Activated CD4-positive, alpha-beta T cell treated with anti-CD3 and anti-CD28 coated beads for 36 hours (primary cell): ENCODE measurements at regions not wholly inside any gene's neighbourhood (a gene's known extent, or its start where the extent isn't known, plus 50 kb on each side); places are given as distances from the start of the nearest gene placed in this dataset.

Experiments used
- ATAC-seq: fragments of 200-7000 bp; cut with Tn5 transposase; one replicate; pipeline ENCODE4 v1.10.0; 2021; ENCODE audit warnings: mild to moderate bottlenecking, moderate library complexity
- CTCF ChIA-PET: fragments of 350-600 bp; sonication (Branson Sonifier 250); formaldehyde crosslinking; loops from one replicate; lab custom pipeline; 2021; ENCODE audit warnings: antibody characterized with exemption; lab: Charles Lee
- POLR2A ChIA-PET: fragments of 350-600 bp; sonication (Branson Sonifier 250); formaldehyde crosslinking; loops from one replicate; lab custom pipeline; 2021; ENCODE audit warnings: antibody characterized with exemption, inconsistent platforms; lab: Charles Lee
- DNase-seq: peaks from one replicate; pipeline ENCODE4 v3.0.0-alpha.2; 2020
- H3K27ac Mint-ChIP-seq: one replicate; pipeline ENCODE4 v1.8.0; 2021; ENCODE audit warnings: mixed read lengths
- H3K27me3 Mint-ChIP-seq: one replicate; pipeline ENCODE4 v1.8.0; 2021; ENCODE audit warnings: mixed read lengths
- H3K36me3 Mint-ChIP-seq: one replicate; pipeline ENCODE4 v1.8.0; 2021; ENCODE audit warnings: low read depth, mixed read lengths
- H3K4me1 Mint-ChIP-seq: one replicate; pipeline ENCODE4 v1.8.0; 2021; ENCODE audit warnings: mixed read lengths
- H3K4me3 Mint-ChIP-seq: one replicate; pipeline ENCODE4 v1.8.0; 2021; ENCODE audit warnings: mild to moderate bottlenecking, moderate library complexity, mixed read lengths
- H3K9me3 Mint-ChIP-seq: one replicate; pipeline ENCODE4 v1.8.0; 2021; ENCODE audit warnings: low read depth, mixed read lengths
- intact Hi-C, 2 experiments: fragments of 100-400 bp; cut with DNase I in 1 of 2; cut with micrococcal nuclease in 1 of 2; formaldehyde crosslinking; loops; one replicate each; pipeline versions ENCODE4 v1.14.2 to v1.15.1; 2022 to 2024; cut with DNase I, micrococcal nuclease

GRCh38 chr20:11790046-11790445 is 127.6 kb upstream of the BTBD3 start:
- DNase-seq (no peak), ATAC-seq (no peak)
- Mint-ChIP-seq H3K27me3 (no peaks in the 10 kb centered on the region), H3K27ac (no peak overlapping the region), H3K9me3 (no peaks in the 10 kb centered on the region), H3K4me1 (no peaks in the 10 kb centered on the region), H3K36me3 (no peaks in the 10 kb centered on the region), H3K4me3 (no peak overlapping the region)
- intact Hi-C loops = no loop called here
- ChIA-PET CTCF (no interaction called here), POLR2A (no interaction called here)

DNA sequence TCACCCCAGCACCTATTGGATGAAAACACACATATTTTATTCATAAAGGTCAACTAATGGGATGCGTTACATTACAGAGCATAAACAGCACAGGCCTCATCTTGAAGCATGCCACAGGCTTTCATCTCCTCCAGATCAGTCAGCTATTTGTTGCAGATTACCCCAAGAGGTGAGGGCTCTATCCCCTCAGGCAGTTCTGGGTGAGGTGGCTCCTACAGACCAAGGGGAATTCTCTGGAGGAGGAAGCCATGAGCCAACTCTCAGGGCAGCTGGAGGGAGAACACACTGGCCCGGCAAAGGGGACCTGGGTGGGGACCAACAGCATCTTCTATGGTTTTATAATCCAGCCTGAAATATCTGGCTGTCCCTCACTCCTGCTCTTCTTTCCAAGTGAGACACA is 126.4 kb upstream of the BTBD3 start:
- peaks cover 2% of the 10 kb centered on the region for H3K9me3 Mint-ChIP-seq
- CTCF ChIA-PET = no interaction called here
- H3K4me3 Mint-ChIP-seq = no peak overlapping the region
- no peaks in the 10 kb centered on the region for H3K36me3 Mint-ChIP-seq
- DNase-seq (no peak), ATAC-seq (no peak)
- POLR2A ChIA-PET = no interaction called here
- no peaks in the 10 kb centered on the region for H3K27me3 Mint-ChIP-seq
- no peaks in the 10 kb centered on the region for H3K4me1 Mint-ChIP-seq
- no peak overlapping the region for H3K27ac Mint-ChIP-seq
- intact Hi-C loops = no loop called here

- ATAC-seq (no peak), DNase-seq (no peak)
- no peak overlapping the region for H3K4me3 Mint-ChIP-seq
- no peaks in the 10 kb centered on the region for H3K36me3 Mint-ChIP-seq
- no peaks in the 10 kb centered on the region for H3K4me1 Mint-ChIP-seq
- intact Hi-C loops = no loop called here
- CTCF ChIA-PET = no interaction called here
- no peaks in the 10 kb centered on the region for H3K27me3 Mint-ChIP-seq
- POLR2A ChIA-PET = no interaction called here
- peaks cover 2% of the 10 kb centered on the region for H3K9me3 Mint-ChIP-seq
- no peak overlapping the region for H3K27ac Mint-ChIP-seq
Measured at GRCh38 chr20:11791835-11792567, 125.7 kb upstream of the BTBD3 start.

- intact Hi-C loops = no loop called here
Measured at GRCh38 chr20:11792568-11792953, 125.1 kb upstream of the BTBD3 start.

DNA sequence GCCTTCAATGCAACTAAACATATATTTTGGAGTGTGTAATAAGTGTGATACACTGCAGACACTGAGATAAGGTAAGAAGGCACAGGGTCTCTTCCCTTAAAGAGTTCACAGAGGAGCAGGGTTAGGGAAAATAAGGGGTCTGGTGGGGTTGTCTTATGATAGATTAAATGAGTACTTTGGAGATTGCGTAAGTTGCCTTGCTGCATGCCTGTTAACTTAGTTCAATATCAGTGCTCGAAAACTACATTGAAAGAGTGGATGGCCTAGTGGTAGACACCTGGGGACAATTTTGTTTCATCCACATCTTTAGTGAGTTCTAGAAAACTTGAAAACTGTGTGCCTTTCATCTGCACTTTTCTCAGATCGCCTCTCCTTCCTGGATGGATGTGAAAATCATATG is 123.2 kb upstream of the BTBD3 start:
- Mint-ChIP-seq H3K4me1 (no peaks in the 10 kb centered on the region), H3K4me3 (no peak overlapping the region), H3K27ac (no peak overlapping the region), H3K9me3 (peaks cover 2% of the 10 kb centered on the region), H3K36me3 (no peaks in the 10 kb centered on the region), H3K27me3 (no peaks in the 10 kb centered on the region)
- ATAC-seq = no peak
- intact Hi-C loops = no loop called here
- DNase-seq = no peak
- ChIA-PET CTCF (interaction anchor here (1.2 kb wide), 1 partner anchor 10 kb away, joined by 3 read pairs; no protein-coding TSS in a partner anchor), POLR2A (no interaction called here)

More at GRCh38 chr20:11792568-11792953, 125.1 kb upstream of the BTBD3 start:
- ChIA-PET CTCF (no interaction called here), POLR2A (no interaction called here)
- peaks cover 2% of the 10 kb centered on the region for H3K9me3 Mint-ChIP-seq
- no peak overlapping the region for H3K27ac Mint-ChIP-seq
- H3K4me1 Mint-ChIP-seq = no peaks in the 10 kb centered on the region
- no peak overlapping the region for H3K4me3 Mint-ChIP-seq
- ATAC-seq = no peak
- no peaks in the 10 kb centered on the region for H3K27me3 Mint-ChIP-seq
- no peaks in the 10 kb centered on the region for H3K36me3 Mint-ChIP-seq
- no peak for DNase-seq

- intact Hi-C loops = no loop called here
- POLR2A ChIA-PET = no interaction called here
- CTCF ChIA-PET = no interaction called here
- no peak for ATAC-seq
- H3K27me3 Mint-ChIP-seq = no peaks in the 10 kb centered on the region
- no peak overlapping the region for H3K27ac Mint-ChIP-seq
- no peak for DNase-seq
- no peak overlapping the region for H3K4me3 Mint-ChIP-seq
- H3K36me3 Mint-ChIP-seq = no peaks in the 10 kb centered on the region
- peaks cover 2% of the 10 kb centered on the region for H3K9me3 Mint-ChIP-seq
- no peaks in the 10 kb centered on the region for H3K4me1 Mint-ChIP-seq
Measured at GRCh38 chr20:11795071-11795615, 122.5 kb upstream of the BTBD3 start.

GRCh38 chr20:11796026-11796425 is 121.7 kb upstream of the BTBD3 start:
- H3K4me3 Mint-ChIP-seq = no peak overlapping the region
- no peaks in the 10 kb centered on the region for H3K27me3 Mint-ChIP-seq
- no peaks in the 10 kb centered on the region for H3K4me1 Mint-ChIP-seq
- intact Hi-C loops = no loop called here
- H3K9me3 Mint-ChIP-seq = peaks cover 2% of the 10 kb centered on the region
- ATAC-seq (no peak), DNase-seq (no peak)
- POLR2A ChIA-PET = no interaction called here
- CTCF ChIA-PET = no interaction called here
- no peaks in the 10 kb centered on the region for H3K36me3 Mint-ChIP-seq
- H3K27ac Mint-ChIP-seq = no peak overlapping the region

GRCh38 chr20:11797156-11797555 is 120.5 kb upstream of the BTBD3 start:
- CTCF ChIA-PET = interaction anchor here (0.7 kb wide), 1 partner anchor 768 kb away, joined by 3 read pairs; no protein-coding TSS in a partner anchor
- intact Hi-C loops = no loop called here

DNA sequence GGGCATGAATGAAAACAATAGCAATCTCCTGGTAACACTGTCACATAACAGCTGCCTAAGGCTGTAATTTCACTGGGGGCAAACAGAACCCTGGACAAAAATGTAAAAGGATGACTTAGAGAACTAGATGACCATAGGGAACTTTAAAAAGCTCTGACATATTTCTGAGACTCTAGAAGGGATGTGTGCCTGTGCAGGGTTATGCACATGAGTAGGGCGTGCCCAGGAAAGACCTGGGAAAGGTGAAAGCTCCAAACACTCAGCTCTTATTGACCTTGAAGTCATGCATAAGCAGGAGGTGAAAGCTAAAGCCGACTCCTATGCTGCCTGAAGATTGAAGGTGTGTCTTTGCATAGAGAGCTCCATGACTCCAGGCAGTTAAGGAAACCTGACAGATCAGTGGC is 118.4 kb upstream of the BTBD3 start:
- intact Hi-C loops = no loop called here
- CTCF ChIA-PET = interaction anchor here (0.6 kb wide), 1 partner anchor 791 kb away, joined by 3 read pairs; no protein-coding TSS in a partner anchor

More at GRCh38 chr20:11797156-11797555, 120.5 kb upstream of the BTBD3 start:
- Mint-ChIP-seq H3K4me1 (no peaks in the 10 kb centered on the region), H3K27me3 (no peaks in the 10 kb centered on the region), H3K27ac (no peak overlapping the region), H3K9me3 (peaks cover 2% of the 10 kb centered on the region), H3K36me3 (no peaks in the 10 kb centered on the region), H3K4me3 (no peak overlapping the region)
- DNase-seq (no peak), ATAC-seq (no peak)
- POLR2A ChIA-PET = no interaction called here

DNA sequence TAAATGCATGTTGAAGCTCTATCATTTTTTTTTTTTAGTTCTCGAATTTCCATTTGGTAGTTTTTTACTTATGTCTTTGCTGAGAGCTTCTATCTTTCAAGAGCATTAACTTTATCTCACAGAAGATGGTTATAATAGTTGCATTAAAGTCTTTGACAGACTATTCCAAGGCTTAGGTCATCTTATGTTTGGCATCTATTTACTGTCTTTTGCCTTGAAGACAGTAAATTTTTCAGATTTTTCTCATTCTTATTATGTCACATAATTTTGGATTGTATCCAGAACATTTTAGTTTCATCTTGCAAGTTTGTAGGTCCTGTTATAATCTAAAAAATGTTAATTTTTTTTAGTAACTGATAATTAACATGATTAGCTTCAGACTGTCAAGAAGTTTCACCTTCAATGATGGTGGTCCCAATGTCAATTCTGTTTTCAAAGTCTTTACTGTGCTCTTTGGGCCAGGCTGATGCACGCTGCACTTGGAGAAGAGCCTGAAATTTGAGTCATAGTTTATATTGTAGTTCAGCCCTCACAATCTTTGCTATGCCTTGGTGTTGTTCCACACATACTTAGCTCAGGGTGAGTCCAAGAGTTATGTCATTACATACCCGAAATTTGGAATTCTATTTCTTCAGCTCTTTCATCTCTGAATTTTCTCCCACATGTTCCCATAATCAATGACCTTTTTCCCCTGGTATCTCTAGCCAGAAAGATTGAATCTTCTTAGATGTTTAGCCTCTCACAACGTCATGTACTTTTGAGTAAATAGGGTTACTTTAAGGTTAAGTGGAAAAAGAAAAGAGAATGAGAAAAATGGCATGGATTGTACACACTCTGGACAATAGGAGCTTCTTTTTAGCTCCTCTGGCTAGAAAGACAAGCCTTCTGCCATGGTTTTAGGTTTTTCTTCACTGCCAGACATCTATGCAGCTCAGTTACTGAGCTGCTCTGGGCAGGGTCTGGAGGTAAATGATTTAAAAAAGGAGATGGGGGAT is 110.3 kb upstream of the BTBD3 start:
- POLR2A ChIA-PET = no interaction called here
- DNase-seq (no peak), ATAC-seq (no peak)
- H3K9me3 Mint-ChIP-seq = no peaks in the 10 kb centered on the region
- no peaks in the 10 kb centered on the region for H3K36me3 Mint-ChIP-seq
- no peaks in the 10 kb centered on the region for H3K4me1 Mint-ChIP-seq
- no peak overlapping the region for H3K27ac Mint-ChIP-seq
- intact Hi-C loops = no loop called here
- CTCF ChIA-PET = interaction anchor here (0.7 kb wide), 1 partner anchor 388 kb away, joined by 3 read pairs; no protein-coding TSS in a partner anchor
- no peak overlapping the region for H3K4me3 Mint-ChIP-seq
- no peaks in the 10 kb centered on the region for H3K27me3 Mint-ChIP-seq

More for the DNA sequence above, 118.4 kb upstream of the BTBD3 start:
- no peak overlapping the region for H3K27ac Mint-ChIP-seq
- H3K36me3 Mint-ChIP-seq = no peaks in the 10 kb centered on the region
- peaks cover 2% of the 10 kb centered on the region for H3K9me3 Mint-ChIP-seq
- ATAC-seq (no peak), DNase-seq (no peak)
- H3K4me1 Mint-ChIP-seq = no peaks in the 10 kb centered on the region
- POLR2A ChIA-PET = no interaction called here
- H3K27me3 Mint-ChIP-seq = no peaks in the 10 kb centered on the region
- H3K4me3 Mint-ChIP-seq = no peak overlapping the region

DNA sequence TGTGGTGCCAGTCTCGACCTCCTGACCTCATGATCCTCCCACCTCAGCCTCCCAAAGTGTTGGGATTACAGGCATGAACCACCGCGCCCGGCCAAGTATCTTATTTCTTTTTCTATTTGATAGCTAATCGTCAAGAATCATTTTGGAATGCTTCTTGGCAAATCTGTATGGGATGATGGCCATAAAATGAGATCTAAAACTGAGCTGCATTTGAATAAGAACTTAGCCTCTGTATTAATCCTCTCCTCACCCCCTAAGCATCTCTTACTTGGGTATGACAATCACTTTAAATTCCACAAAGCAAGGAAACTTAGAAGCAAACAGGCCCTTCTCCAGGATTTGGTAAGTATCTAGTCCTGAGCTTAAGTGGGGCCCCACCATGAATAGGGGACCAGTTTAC is 108.9 kb upstream of the BTBD3 start:
- ATAC-seq = no peak
- intact Hi-C loops = no loop called here
- Mint-ChIP-seq H3K9me3 (no peaks in the 10 kb centered on the region), H3K36me3 (no peaks in the 10 kb centered on the region), H3K27ac (no peak overlapping the region), H3K4me1 (no peaks in the 10 kb centered on the region), H3K4me3 (no peak overlapping the region), H3K27me3 (no peaks in the 10 kb centered on the region)
- ChIA-PET CTCF (no interaction called here), POLR2A (no interaction called here)
- DNase-seq = no peak
